ENCODE measurements at regions not wholly inside any gene's neighbourhood (a gene's known extent, or its start where the extent isn't known, plus 50 kb on each side); places are given as distances from the start of the nearest gene placed in this dataset.

- FAIRE-seq: no peak
Measured at GRCh38 chr13:22062478-22063205, 391.8 kb downstream of the FGF9 start.

GRCh38 chr13:22063416-22064124 lies 392.7 kb downstream of the FGF9 start:
- no peak for FAIRE-seq

GRCh38 chr13:22064854-22065620 lies 394.2 kb downstream of the FGF9 start:
- FAIRE-seq: no peak

- no peak for FAIRE-seq
Measured at GRCh38 chr13:22073718-22074117, 402.8 kb downstream of the FGF9 start.

GRCh38 chr13:22074403-22074802 lies 403.5 kb downstream of the FGF9 start:
- no peak for FAIRE-seq

GRCh38 chr13:22076658-22077057 lies 405.8 kb downstream of the FGF9 start:
- no peak for FAIRE-seq

GRCh38 chr13:22077205-22077683 lies 406.4 kb downstream of the FGF9 start:
- no peak for FAIRE-seq

- FAIRE-seq: no peak
Measured at GRCh38 chr13:22077764-22078163, 406.9 kb downstream of the FGF9 start.

- FAIRE-seq: no peak
Measured at GRCh38 chr13:22079961-22080360, 409.1 kb downstream of the FGF9 start.

- FAIRE-seq: no peak
Measured at GRCh38 chr13:22080832-22081231, 410.0 kb downstream of the FGF9 start.

GRCh38 chr13:22081430-22081829 lies 410.6 kb downstream of the FGF9 start:
- no peak for FAIRE-seq

GRCh38 chr13:22082030-22082429 lies 411.2 kb downstream of the FGF9 start:
- no peak for FAIRE-seq

- FAIRE-seq: no peak
Measured at GRCh38 chr13:22082437-22083100, 411.7 kb downstream of the FGF9 start.

- FAIRE-seq: no peak
Measured at GRCh38 chr13:22085001-22085400, 414.1 kb downstream of the FGF9 start.

- FAIRE-seq: peak; percentile 57
Measured at GRCh38 chr13:22086597-22087330, 415.9 kb downstream of the FGF9 start.

- no peak for FAIRE-seq
Measured at GRCh38 chr13:22090106-22090505, 419.2 kb downstream of the FGF9 start.

- FAIRE-seq: peak; percentile 99
Measured at GRCh38 chr13:22091222-22091970, 420.5 kb downstream of the FGF9 start.

GRCh38 chr13:22091971-22092300 lies 421.1 kb downstream of the FGF9 start:
- no peak for FAIRE-seq

GRCh38 chr13:22092791-22093560 lies 422.1 kb downstream of the FGF9 start:
- FAIRE-seq: no peak

GRCh38 chr13:22095794-22096193 lies 424.9 kb downstream of the FGF9 start:
- no peak for FAIRE-seq

GRCh38 chr13:22099585-22099984 lies 428.7 kb downstream of the FGF9 start:
- FAIRE-seq: no peak

Data from endometrium (tissue), 2 donors.